Testis (tissue), 2 donors: ENCODE measurements at regions not wholly inside any gene's neighbourhood (a gene's known extent, or its start where the extent isn't known, plus 50 kb on each side); places are given as distances from the start of the nearest gene placed in this dataset.

ENCODE experiments used
- DNase-seq: peaks from one replicate; pipeline ENCODE4 v3.0.0-alpha.2; 2019
- H3K27ac ChIP-seq, 2 donors: fragments of 200-600 bp; sonication (generic); one replicate each; pipeline ENCODE4 v1.5.1; 2019
- H3K27me3 ChIP-seq: fragments of 200-600 bp; sonication (generic); one replicate; pipeline ENCODE4 v1.5.1; 2019
- H3K36me3 ChIP-seq: fragments of 200-600 bp; sonication (generic); one replicate; pipeline ENCODE4 v1.5.1; 2017; ENCODE audit warnings: low read depth; ENCODE audit errors: missing control alignments
- H3K4me1 ChIP-seq: fragments of 200-600 bp; sonication (generic); one replicate; pipeline ENCODE4 v1.5.1; 2019
- H3K4me3 ChIP-seq, 2 donors: fragments of 200-600 bp; sonication (generic); one replicate each; pipeline ENCODE4 v1.5.1; 2017 to 2019
- H3K9me3 ChIP-seq: fragments of 200-600 bp; sonication (generic); one replicate; pipeline ENCODE4 v1.5.1; 2017
- POLR2A ChIP-seq: fragments of 450-650 bp; IDR thresholded peaks from one replicate; pipeline ENCODE4 v1.6.1; 2017; ENCODE audit warnings: antibody characterized with exemption, mild to moderate bottlenecking, moderate library complexity
- WGBS, 2 donors: methylation state at CpG; one replicate each; pipeline ENCODE4 v1.1.5; 2018; 5-methylcytosine and 5-hydroxymethylcytosine counted together
- intact Hi-C: fragments of 100-400 bp; cut with DNase I; formaldehyde crosslinking; loops from one replicate; pipeline ENCODE4 v1.15.1; 2023; ENCODE audit warnings: low total_unique reads
- TF ChIP-seq, protein P1 (sequence below), 3 experiments: fragments of 450-650 bp in 2 of 3; fragments of 200-600 bp in 1 of 3; sonication (generic) in 1 of 3; IDR thresholded peaks; one replicate each; pipeline ENCODE4 v1.5.1; 2016 to 2019; ENCODE audit warnings: antibody characterized with exemption in 3 of 3, mild to moderate bottlenecking in 2 of 3, moderate library complexity in 1 of 3

DNA sequence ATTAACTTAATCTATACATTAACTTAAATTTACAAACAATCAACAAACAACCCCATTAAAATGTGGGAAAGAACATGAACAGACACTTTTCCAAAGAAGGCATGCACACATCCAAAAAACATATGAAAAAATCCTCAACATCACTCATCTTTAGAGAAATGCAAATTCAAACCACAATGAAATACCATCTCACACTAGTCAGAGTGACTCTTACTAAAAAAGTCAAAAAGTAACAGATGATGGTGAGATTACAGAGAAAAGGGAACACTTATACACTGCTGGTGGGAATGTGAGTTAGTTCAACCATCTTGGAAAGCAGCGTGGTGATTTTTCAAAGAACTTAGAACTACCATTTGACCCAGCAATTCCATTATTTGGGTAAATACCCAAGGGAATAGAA lies 759.2 kb upstream of the SLITRK1 start:
- no peaks in the 10 kb centered on the region for H3K36me3 ChIP-seq
- H3K27ac ChIP-seq, result no peak overlapping the region
- WGBS, 2 donors, result 92 to 93% methylated on average over 1 of the region's 1 CpG
- no peak for DNase-seq
- no peaks in the 10 kb centered on the region for H3K9me3 ChIP-seq
- no peaks in the 10 kb centered on the region for H3K4me1 ChIP-seq
- H3K27me3 ChIP-seq, result no peaks in the 10 kb centered on the region
- no peak overlapping the region for H3K4me3 ChIP-seq
- no peak for TF ChIP-seq POLR2A
- TF ChIP-seq, protein P1, sequence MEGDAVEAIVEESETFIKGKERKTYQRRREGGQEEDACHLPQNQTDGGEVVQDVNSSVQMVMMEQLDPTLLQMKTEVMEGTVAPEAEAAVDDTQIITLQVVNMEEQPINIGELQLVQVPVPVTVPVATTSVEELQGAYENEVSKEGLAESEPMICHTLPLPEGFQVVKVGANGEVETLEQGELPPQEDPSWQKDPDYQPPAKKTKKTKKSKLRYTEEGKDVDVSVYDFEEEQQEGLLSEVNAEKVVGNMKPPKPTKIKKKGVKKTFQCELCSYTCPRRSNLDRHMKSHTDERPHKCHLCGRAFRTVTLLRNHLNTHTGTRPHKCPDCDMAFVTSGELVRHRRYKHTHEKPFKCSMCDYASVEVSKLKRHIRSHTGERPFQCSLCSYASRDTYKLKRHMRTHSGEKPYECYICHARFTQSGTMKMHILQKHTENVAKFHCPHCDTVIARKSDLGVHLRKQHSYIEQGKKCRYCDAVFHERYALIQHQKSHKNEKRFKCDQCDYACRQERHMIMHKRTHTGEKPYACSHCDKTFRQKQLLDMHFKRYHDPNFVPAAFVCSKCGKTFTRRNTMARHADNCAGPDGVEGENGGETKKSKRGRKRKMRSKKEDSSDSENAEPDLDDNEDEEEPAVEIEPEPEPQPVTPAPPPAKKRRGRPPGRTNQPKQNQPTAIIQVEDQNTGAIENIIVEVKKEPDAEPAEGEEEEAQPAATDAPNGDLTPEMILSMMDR (IDR thresholded peaks at IDR 0.05), result no peak
- intact Hi-C loops, result no loop called here

DNA sequence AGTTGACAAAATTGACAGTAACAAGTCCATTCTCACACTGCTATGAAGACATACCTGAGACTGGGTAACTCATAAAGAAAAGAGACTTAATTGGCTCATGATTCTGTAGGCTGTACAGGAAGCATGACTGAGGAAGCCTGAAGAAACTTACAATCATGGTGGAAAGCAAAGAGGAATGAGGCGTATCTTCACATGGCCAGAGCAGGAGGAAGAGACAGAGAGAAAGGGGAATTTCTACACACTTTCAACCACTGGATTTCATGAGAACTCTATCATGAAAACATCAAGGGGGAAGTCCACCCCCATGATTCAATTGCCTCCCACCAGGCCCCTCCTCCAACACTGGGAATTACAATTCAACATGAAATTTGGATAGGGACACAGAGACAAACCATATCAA lies 758.4 kb upstream of the SLITRK1 start:
- TF ChIP-seq, protein P1 (IDR thresholded peaks at IDR 0.05), result no peak
- TF ChIP-seq POLR2A, result no peak
- 91 to 100% methylated on average over 1 of the region's 1 CpG for WGBS, 2 donors
- intact Hi-C loops, result no loop called here

DNA sequence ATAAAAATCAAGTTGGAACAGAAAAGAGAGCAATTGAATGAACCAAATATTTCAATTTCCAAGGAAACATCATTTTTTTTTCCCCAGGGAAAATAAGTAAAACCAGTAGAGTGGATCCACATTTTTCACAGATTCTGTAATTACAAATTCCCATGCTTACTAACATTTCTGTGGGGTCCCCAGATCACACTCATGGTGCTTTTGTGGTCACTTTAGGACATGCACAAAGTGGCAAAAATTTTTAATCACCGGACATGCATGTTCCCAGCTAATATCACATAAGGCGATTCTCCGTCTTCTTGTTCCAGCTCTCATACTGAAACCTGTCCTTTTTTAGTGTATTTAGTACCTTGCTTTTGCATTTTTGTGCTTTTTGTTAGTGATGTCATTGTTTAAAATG lies 748.2 kb upstream of the SLITRK1 start:
- DNase-seq, result no peak
- no peaks in the 10 kb centered on the region for H3K4me1 ChIP-seq
- no peak for TF ChIP-seq POLR2A
- TF ChIP-seq, protein P1 (IDR thresholded peaks at IDR 0.05), result no peak
- no peaks in the 10 kb centered on the region for H3K9me3 ChIP-seq
- intact Hi-C loops, result no loop called here
- H3K27ac ChIP-seq, result no peak overlapping the region
- 82% methylated on average over 3 of the region's 3 CpGs for WGBS, 2 donors
- H3K4me3 ChIP-seq, result no peak overlapping the region
- no peaks in the 10 kb centered on the region for H3K36me3 ChIP-seq
- no peaks in the 10 kb centered on the region for H3K27me3 ChIP-seq

More for the DNA sequence above, 758.4 kb upstream of the SLITRK1 start:
- H3K9me3 ChIP-seq, result no peaks in the 10 kb centered on the region
- H3K36me3 ChIP-seq, result no peaks in the 10 kb centered on the region
- no peak overlapping the region for H3K4me3 ChIP-seq
- DNase-seq, result no peak
- H3K27me3 ChIP-seq, result no peaks in the 10 kb centered on the region
- H3K4me1 ChIP-seq, result no peaks in the 10 kb centered on the region
- no peak overlapping the region for H3K27ac ChIP-seq

DNA sequence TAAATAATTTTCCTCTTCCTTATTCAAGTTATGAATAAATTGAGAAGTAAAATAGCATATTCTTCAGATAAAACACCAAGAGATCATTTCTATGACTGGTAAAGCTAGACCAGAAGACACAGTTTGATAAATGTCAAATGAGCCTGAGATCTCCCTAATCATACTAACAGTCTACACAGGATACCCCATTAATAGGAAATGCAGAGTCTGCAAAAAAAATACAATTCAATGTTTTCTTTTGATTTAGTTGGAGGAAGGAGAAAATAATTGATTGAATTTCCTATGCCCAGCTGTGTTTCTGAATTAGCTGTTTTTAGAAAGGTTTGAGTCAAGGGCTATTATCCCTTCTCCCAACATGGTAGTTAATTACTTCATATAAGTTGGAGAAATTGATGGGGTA lies 734.6 kb upstream of the SLITRK1 start:
- no peaks in the 10 kb centered on the region for H3K9me3 ChIP-seq
- no peaks in the 10 kb centered on the region for H3K4me1 ChIP-seq
- TF ChIP-seq, protein P1 (IDR thresholded peaks at IDR 0.05), result no peak
- TF ChIP-seq POLR2A, result no peak
- intact Hi-C loops, result no loop called here
- no peak for DNase-seq
- no peaks in the 10 kb centered on the region for H3K36me3 ChIP-seq
- H3K27me3 ChIP-seq, result no peaks in the 10 kb centered on the region
- H3K27ac ChIP-seq, result no peak overlapping the region
- no peak overlapping the region for H3K4me3 ChIP-seq

DNA sequence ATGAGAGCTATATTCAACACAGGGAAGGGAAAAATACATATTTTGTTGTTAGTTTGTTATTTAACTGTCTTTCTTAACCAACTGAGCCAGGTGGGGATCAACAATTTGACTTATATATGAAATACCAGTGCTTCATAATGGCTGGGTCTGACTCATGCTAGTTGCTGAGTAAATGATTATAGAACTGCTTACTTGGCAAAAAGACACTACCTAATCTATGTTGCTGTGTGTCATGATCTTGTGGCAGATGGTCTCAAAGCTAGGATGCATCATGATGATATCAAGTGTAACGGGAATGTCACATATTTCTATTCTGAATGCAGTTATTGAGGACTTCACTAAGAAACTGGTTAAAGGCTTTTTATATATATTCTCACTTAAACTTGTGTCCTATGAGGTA lies 727.4 kb upstream of the SLITRK1 start:
- no peaks in the 10 kb centered on the region for H3K36me3 ChIP-seq
- intact Hi-C loops, result no loop called here

More for the DNA sequence above, 727.4 kb upstream of the SLITRK1 start:
- no peaks in the 10 kb centered on the region for H3K4me1 ChIP-seq
- DNase-seq, result no peak
- H3K9me3 ChIP-seq, result no peaks in the 10 kb centered on the region
- no peak overlapping the region for H3K27ac ChIP-seq
- no peak overlapping the region for H3K4me3 ChIP-seq
- TF ChIP-seq, protein P1 (IDR thresholded peaks at IDR 0.05), result no peak
- TF ChIP-seq POLR2A, result no peak
- 87 to 89% methylated on average over 1 of the region's 1 CpG for WGBS, 2 donors
- H3K27me3 ChIP-seq, result no peaks in the 10 kb centered on the region
